Transverse colon (tissue), 4 donors: ENCODE measurements at regions not wholly inside any gene's neighbourhood (a gene's known extent, or its start where the extent isn't known, plus 50 kb on each side); places are given as distances from the start of the nearest gene placed in this dataset.

Experiments used
- DNase-seq: peaks from one replicate; pipeline ENCODE4 v3.0.0-alpha.2; 2019
- H3K27ac ChIP-seq, 4 donors: fragments of 200-600 bp; sonication (generic); 2 replicates each; pipeline ENCODE4 v1.5.1; 2016 to 2018; ENCODE audit warnings: inconsistent platforms in 4 of 4
- H3K27me3 ChIP-seq: fragments of 200-600 bp; sonication (generic); 2 replicates; pipeline ENCODE4 v1.5.1; 2017; ENCODE audit warnings: inconsistent platforms
- H3K36me3 ChIP-seq, 4 donors: fragments of 200-600 bp; sonication (generic); 2 replicates each; pipeline ENCODE4 v1.5.1; 2017 to 2019; ENCODE audit warnings: inconsistent platforms in 4 of 4
- H3K4me1 ChIP-seq, 4 donors: fragments of 200-600 bp; sonication (generic); 2 replicates each; pipeline ENCODE4 v1.5.1; 2017 to 2020; ENCODE audit warnings: inconsistent platforms in 4 of 4
- H3K4me3 ChIP-seq, 4 donors: fragments of 200-600 bp; sonication (generic); 1 replicate in 1 of 4; 2 replicates in 3 of 4; pipeline versions ENCODE4 v1.5.1 to v1.6.1; 2017 to 2019; ENCODE audit warnings: inconsistent platforms in 4 of 4
- H3K9me3 ChIP-seq, 2 donors: fragments of 200-600 bp; sonication (generic); 2 replicates each; pipeline ENCODE4 v1.5.1; 2017 to 2019; ENCODE audit warnings: inconsistent platforms in 2 of 2
- EP300 ChIP-seq: sonication (generic); formaldehyde crosslinking; IDR thresholded peaks from one replicate; pipeline ENCODE4 v1.6.1; 2017; ENCODE audit warnings: antibody characterized with exemption, low read depth
- POLR2A ChIP-seq: fragments of 450-650 bp; IDR thresholded peaks from one replicate; pipeline ENCODE4 v1.6.1; 2016; ENCODE audit warnings: antibody characterized with exemption, mild to moderate bottlenecking, moderate library complexity
- POLR2AphosphoS5 ChIP-seq, 3 donors: sonication (generic); formaldehyde crosslinking; IDR thresholded peaks; one replicate each; pipeline ENCODE4 v1.6.1; 2016; ENCODE audit warnings: antibody characterized with exemption in 3 of 3
- WGBS, 2 donors: methylation state at CpG; one replicate each; pipeline ENCODE4 v1.1.5; 2018; ENCODE audit warnings: low coverage in 1 of 2; 5-methylcytosine and 5-hydroxymethylcytosine counted together
- in situ Hi-C, 4 donors: fragments of 200-750 bp; cut with MboI; loops; one replicate each; pipeline versions ENCODE4 v1.15.0 to v1.15.1; 2017; ENCODE audit warnings: low sequenced_read_pairs in 3 of 4, low pct_ligation_motif_present in 1 of 4, low pct_unique_long_range_greater_than_20kb in 1 of 4
- intact Hi-C: fragments of 100-400 bp; cut with DNase I; formaldehyde crosslinking; loops from one replicate; pipeline ENCODE4 v1.15.1; 2023; ENCODE audit warnings: low total_unique reads
- TF ChIP-seq, protein P1 (sequence below), 5 experiments: fragments of 200-600 bp in 3 of 5; fragments of 450-650 bp in 2 of 5; sonication (generic) in 3 of 5; IDR thresholded peaks; 1 replicate in 2 of 5; 2 replicates in 3 of 5; pipeline ENCODE4 v1.5.1; 2016 to 2017; ENCODE audit warnings: antibody characterized with exemption in 5 of 5, inconsistent platforms in 3 of 5, mild to moderate bottlenecking in 2 of 5, moderate library complexity in 1 of 5

DNA sequence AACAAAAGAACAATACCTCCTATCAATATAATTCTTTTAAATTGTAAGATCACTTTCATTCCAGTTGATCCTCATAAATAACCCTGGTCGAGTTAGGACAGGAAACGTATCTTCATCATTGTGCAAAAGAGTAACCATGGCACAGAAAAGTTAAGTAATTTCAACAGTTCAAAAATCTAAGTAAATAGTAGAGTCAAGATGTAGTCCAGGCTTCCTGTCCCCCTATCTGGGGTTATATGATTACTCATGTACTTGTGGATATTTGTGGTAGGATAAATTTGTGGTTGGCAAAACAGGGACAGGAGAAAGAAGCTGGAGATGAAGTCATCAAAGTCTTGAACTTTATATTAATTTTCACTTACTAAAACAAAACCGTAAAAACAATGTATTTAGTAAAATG is 772.6 kb downstream of the TSN start:
- WGBS, 2 donors, result 78 to 84% methylated on average over 3 of the region's 3 CpGs
- no peak overlapping the region for H3K4me3 ChIP-seq
- H3K9me3 ChIP-seq, result no peaks in the 10 kb centered on the region
- no peaks in the 10 kb centered on the region for H3K27me3 ChIP-seq
- in situ Hi-C loops, result no loop called here
- no peak overlapping the region for H3K27ac ChIP-seq
- TF ChIP-seq POLR2A (no peak), POLR2AphosphoS5 (IDR thresholded peaks at IDR 0.05) (no peak), EP300 (no peak)
- TF ChIP-seq, protein P1, sequence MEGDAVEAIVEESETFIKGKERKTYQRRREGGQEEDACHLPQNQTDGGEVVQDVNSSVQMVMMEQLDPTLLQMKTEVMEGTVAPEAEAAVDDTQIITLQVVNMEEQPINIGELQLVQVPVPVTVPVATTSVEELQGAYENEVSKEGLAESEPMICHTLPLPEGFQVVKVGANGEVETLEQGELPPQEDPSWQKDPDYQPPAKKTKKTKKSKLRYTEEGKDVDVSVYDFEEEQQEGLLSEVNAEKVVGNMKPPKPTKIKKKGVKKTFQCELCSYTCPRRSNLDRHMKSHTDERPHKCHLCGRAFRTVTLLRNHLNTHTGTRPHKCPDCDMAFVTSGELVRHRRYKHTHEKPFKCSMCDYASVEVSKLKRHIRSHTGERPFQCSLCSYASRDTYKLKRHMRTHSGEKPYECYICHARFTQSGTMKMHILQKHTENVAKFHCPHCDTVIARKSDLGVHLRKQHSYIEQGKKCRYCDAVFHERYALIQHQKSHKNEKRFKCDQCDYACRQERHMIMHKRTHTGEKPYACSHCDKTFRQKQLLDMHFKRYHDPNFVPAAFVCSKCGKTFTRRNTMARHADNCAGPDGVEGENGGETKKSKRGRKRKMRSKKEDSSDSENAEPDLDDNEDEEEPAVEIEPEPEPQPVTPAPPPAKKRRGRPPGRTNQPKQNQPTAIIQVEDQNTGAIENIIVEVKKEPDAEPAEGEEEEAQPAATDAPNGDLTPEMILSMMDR (IDR thresholded peaks at IDR 0.05), result no peak
- DNase-seq, result no peak
- intact Hi-C loops, result no loop called here
- no peaks in the 10 kb centered on the region for H3K36me3 ChIP-seq
- H3K4me1 ChIP-seq, result peaks cover 0 to 5% (median 0%) of the 10 kb centered on the region in 4 donors

DNA sequence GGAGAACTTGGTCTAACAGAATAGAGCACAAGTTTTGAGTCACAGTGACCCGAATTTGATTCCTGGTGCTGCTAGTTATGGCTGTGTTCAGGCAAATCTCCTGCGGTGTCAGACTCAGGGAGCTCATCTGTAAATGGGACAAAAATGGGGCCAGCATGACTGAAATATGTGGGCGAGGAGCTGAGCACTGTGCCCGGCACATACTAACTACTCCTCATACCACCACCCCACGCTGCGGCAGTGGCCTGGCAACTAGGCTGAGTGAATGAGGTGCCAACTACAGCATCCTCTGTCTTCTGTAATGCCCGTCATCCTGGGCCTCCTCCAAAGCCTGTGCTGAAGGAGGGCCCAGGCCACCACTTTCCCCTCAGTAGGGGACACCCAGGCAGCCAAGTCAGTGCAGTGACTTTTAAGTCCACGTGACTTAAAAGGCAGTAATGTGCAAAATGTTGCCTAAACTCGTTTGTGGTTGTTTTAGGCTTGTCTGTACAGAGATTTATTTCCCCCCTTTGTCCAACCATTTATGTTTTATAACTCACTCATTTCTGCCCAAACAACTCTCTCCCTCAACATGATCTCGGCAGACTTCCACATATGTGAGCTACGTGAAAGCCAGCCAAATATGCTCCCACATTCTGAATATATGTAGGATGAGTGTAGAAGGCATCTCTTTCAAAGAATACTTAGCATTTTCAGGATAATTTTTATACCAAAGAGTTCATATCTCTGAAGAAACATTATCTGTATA is 773.7 kb downstream of the TSN start:
- no peak for DNase-seq
- no peaks in the 10 kb centered on the region for H3K36me3 ChIP-seq
- intact Hi-C loops, result no loop called here
- in situ Hi-C loops, result no loop called here
- H3K9me3 ChIP-seq, result no peaks in the 10 kb centered on the region
- no peaks in the 10 kb centered on the region for H3K27me3 ChIP-seq
- H3K27ac ChIP-seq, result no peak overlapping the region
- TF ChIP-seq EP300 (no peak), POLR2AphosphoS5 (IDR thresholded peaks at IDR 0.05) (no peak), POLR2A (no peak)
- TF ChIP-seq, protein P1 (IDR thresholded peaks at IDR 0.05), result no peak
- WGBS, 2 donors, result 47 to 78% methylated on average over 5 to 11 of the region's 11 CpGs
- H3K4me3 ChIP-seq, result no peak overlapping the region
- peaks cover 0 to 5% (median 0%) of the 10 kb centered on the region in 4 donors for H3K4me1 ChIP-seq

DNA sequence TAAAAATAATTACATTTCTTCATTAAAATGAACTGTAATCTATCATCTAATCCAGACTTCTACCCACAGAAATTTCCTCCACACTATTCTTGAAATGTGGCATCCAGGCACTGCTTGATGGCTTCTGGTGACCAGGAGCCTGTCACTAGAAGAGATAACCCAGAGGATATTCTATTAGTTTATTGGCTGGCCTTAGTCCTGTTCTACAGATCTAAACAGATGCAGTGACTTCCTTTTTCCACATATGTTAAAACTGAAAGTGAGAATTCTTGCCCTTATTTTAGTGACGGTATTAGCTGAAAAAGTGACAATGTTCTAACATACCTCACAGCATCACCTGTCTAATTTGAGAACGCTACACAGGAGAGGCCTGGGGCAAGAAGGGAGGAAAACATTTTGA is 775.4 kb downstream of the TSN start:
- Histone ChIP-seq H3K4me1 (peaks cover 0 to 5% (median 0%) of the 10 kb centered on the region in 4 donors), H3K27ac (no peak overlapping the region)
- TF ChIP-seq, protein P1 (IDR thresholded peaks at IDR 0.05), result no peak
- no peak for TF ChIP-seq EP300

DNA sequence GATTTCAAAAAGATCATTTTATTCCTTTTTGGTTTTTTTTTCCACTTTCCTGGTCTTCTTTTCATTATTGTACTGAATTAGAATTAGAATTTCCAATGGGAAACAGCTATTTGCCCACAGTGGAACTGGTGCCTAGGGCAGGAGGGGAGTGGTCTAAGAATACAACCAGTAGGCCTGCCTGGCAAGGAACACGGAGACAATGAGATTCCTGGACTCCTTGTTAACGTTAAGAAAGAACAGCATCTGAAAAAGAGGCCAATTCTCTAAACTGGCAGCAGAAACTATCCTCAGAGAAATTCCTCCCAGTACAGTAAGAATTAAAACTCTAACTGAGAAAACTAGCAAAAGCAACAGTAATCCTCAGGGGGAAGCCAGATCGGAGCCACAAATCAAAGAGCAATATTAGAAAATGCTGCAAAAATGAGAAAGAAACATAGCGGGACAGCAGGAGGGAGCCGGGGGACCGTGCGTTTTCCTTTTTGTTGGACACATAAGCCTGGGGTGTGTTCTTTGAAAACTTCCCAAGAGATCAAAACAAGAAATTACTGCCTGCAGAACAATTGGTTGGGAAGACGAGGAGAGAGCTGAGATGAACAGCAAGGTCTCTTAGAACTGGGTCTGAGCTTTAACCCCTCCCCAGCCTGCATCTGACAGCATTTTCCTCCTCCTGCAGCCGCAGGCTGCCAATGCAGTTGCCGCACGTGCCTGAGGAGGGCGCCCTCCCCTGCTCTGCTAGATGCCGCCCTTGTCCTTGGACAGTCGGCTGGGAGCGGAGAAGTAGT is 776.0 kb downstream of the TSN start:
- H3K27ac ChIP-seq, result no peak overlapping the region
- intact Hi-C loops (no loop called here), in situ Hi-C loops (no loop called here)
- H3K27me3 ChIP-seq, result no peaks in the 10 kb centered on the region
- DNase-seq, result no peak
- H3K4me3 ChIP-seq, result no peak overlapping the region
- no peaks in the 10 kb centered on the region for H3K36me3 ChIP-seq
- peaks cover 0 to 5% (median 0%) of the 10 kb centered on the region in 4 donors for H3K4me1 ChIP-seq
- no peaks in the 10 kb centered on the region for H3K9me3 ChIP-seq
- no peak for TF ChIP-seq POLR2A
- TF ChIP-seq EP300, result no peak
- TF ChIP-seq, protein P1 (IDR thresholded peaks at IDR 0.05), result no peak
- TF ChIP-seq POLR2AphosphoS5 (IDR thresholded peaks at IDR 0.05), result no peak
- 72 to 79% methylated on average over 13 to 15 of the region's 15 CpGs for WGBS, 2 donors

More for the DNA sequence above, 775.4 kb downstream of the TSN start:
- in situ Hi-C loops (no loop called here), intact Hi-C loops (no loop called here)
- Histone ChIP-seq H3K4me3 (no peak overlapping the region), H3K36me3 (no peaks in the 10 kb centered on the region), H3K27me3 (no peaks in the 10 kb centered on the region), H3K9me3 (no peaks in the 10 kb centered on the region)
- 50 to 60% methylated on average over 2 of the region's 2 CpGs for WGBS, 2 donors
- no peak for DNase-seq
